HCT116 (cell line): ENCODE measurements at regions not wholly inside any gene's neighbourhood (a gene's known extent, or its start where the extent isn't known, plus 50 kb on each side); places are given as distances from the start of the nearest gene placed in this dataset.

Experiments used
- ATAC-seq: fragments of 200-7000 bp; cut with Tn5 transposase; 2 replicates; pipeline ENCODE4 v1.9.1; 2020; ENCODE audit warnings: mild to moderate bottlenecking, moderate library complexity
- BruUV-seq: library from RNA; stranded (reverse); fragments of 400-500 nt; replicated peaks from 2 replicates; lab custom pipeline; 2021; lab: Mats Ljungman, UMichigan
- CTCF ChIA-PET: fragments of 300-600 bp; sonication (Branson Sonifier 250); formaldehyde crosslinking; loops from one replicate; lab custom pipeline; 2021; ENCODE audit warnings: antibody characterized with exemption; lab: Charles Lee
- POLR2A ChIA-PET: fragments of 300-600, 350-600 bp; sonication (Branson Sonifier 250); formaldehyde crosslinking; loops from one replicate; lab custom pipeline; 2021; ENCODE audit warnings: antibody characterized with exemption; lab: Charles Lee
- RAD21 ChIA-PET, 2 experiments: fragments of 300-600 bp; sonication (Branson Sonifier 250); formaldehyde crosslinking; loops; one replicate each; lab custom pipeline; 2023; ENCODE audit warnings: low total read pairs in 2 of 2; ENCODE audit not compliant: uncharacterized antibody in 2 of 2, unreplicated experiment in 2 of 2, low non-redundant PET in 1 of 2; lab: Charles Lee
- DNase-seq: peaks from one replicate; pipeline ENCODE4 v3.0.0-alpha.2; 2010; ENCODE audit warnings: low read depth, low spot score
- H2AFZ ChIP-seq: fragments of 200-600 bp; shearing (Covaris generic), sonication (generic); 2 replicates; pipeline ENCODE4 v1.6.1; 2017; ENCODE audit warnings: low read depth, mixed run types, mixed read lengths, antibody characterized with exemption, low read length; ENCODE audit not compliant: poor library complexity, severe bottlenecking
- H3K27ac ChIP-seq: 2 replicates; pipeline ENCODE4 v1.5.1; 2012; ENCODE audit warnings: low read depth, low read length
- H3K27me3 ChIP-seq: fragments of 200-600 bp; sonication (generic); 2 replicates; pipeline ENCODE4 v1.6.1; 2016; ENCODE audit warnings: mixed run types, low read length, mixed read lengths; ENCODE audit not compliant: insufficient read depth
- H3K36me3 ChIP-seq, 2 experiments: fragments of 200-500 bp in 1 of 2; fragments of 200-600 bp in 1 of 2; sonication (Bioruptor generic) in 1 of 2; sonication (generic) in 1 of 2; 2 replicates each; pipeline versions ENCODE4 v1.5.1 to v1.6.1; 2014 to 2016; ENCODE audit warnings: low read length in 2 of 2, inconsistent platforms in 1 of 2, mixed read lengths in 1 of 2, mixed run types in 1 of 2; ENCODE audit not compliant: insufficient read depth in 2 of 2, control insufficient read depth in 1 of 2
- H3K4me1 ChIP-seq, 2 experiments: fragments of 200-600 bp in 1 of 2; sonication (generic) in 1 of 2; 2 replicates each; pipeline versions ENCODE4 v1.5.1 to v1.6.1; 2012 to 2017; ENCODE audit warnings: low read length in 2 of 2, inconsistent platforms in 1 of 2, mild to moderate bottlenecking in 1 of 2, mixed read lengths in 1 of 2, mixed run types in 1 of 2, moderate library complexity in 1 of 2; ENCODE audit not compliant: insufficient read depth in 2 of 2, control insufficient read depth in 1 of 2
- H3K4me2 ChIP-seq: fragments of 200-600 bp; sonication (generic); 2 replicates; pipeline ENCODE4 v1.6.1; 2017; ENCODE audit warnings: mixed run types, low read length, mixed read lengths
- H3K4me3 ChIP-seq, 2 experiments: fragments of 200-600 bp in 1 of 2; sonication (generic) in 1 of 2; replicated peaks in 1 of 2; 2 replicates each; pipeline ENCODE4 v1.5.1; 2011 to 2016; ENCODE audit warnings: low read length in 2 of 2, control low read depth in 1 of 2, low read depth in 1 of 2, mild to moderate bottlenecking in 1 of 2, mixed read lengths in 1 of 2, mixed run types in 1 of 2
- H3K79me2 ChIP-seq: fragments of 200-600 bp; sonication (generic); 2 replicates; pipeline ENCODE4 v1.6.1; 2017; ENCODE audit warnings: mild to moderate bottlenecking, mixed run types, low read length, moderate library complexity, mixed read lengths; ENCODE audit not compliant: insufficient read depth
- H3K9ac ChIP-seq: fragments of 200-600 bp; sonication (generic); 2 replicates; pipeline ENCODE4 v1.6.1; 2016; ENCODE audit warnings: low read length, mixed read lengths
- H3K9me2 ChIP-seq: fragments of 200-600 bp; sonication (generic), shearing (Covaris generic); 2 replicates; pipeline ENCODE4 v1.6.1; 2017; ENCODE audit warnings: mixed run types, mild to moderate bottlenecking, moderate library complexity; ENCODE audit not compliant: insufficient read depth
- H3K9me3 ChIP-seq, 2 experiments: fragments of 200-500 bp in 1 of 2; fragments of 200-600 bp in 1 of 2; sonication (Bioruptor generic) in 1 of 2; sonication (generic) in 1 of 2; 2 replicates each; pipeline ENCODE4 v1.6.1; 2014 to 2017; ENCODE audit warnings: low read length in 2 of 2, mixed read lengths in 2 of 2, inconsistent platforms in 1 of 2, low read depth in 1 of 2, mild to moderate bottlenecking in 1 of 2, mixed run types in 1 of 2, moderate library complexity in 1 of 2; ENCODE audit not compliant: control insufficient read depth in 1 of 2, insufficient read depth in 1 of 2
- H4K20me1 ChIP-seq: fragments of 200-600 bp; sonication (generic), shearing (Covaris generic); 2 replicates; pipeline ENCODE4 v1.6.1; 2017; ENCODE audit warnings: mixed run types, mild to moderate bottlenecking, moderate library complexity; ENCODE audit not compliant: insufficient read depth
- CBX3 ChIP-seq: IDR thresholded peaks from 2 replicates; pipeline ENCODE4 v1.6.1; 2012; ENCODE audit warnings: low read depth
- EGR1 ChIP-seq: IDR thresholded peaks from 2 replicates; pipeline ENCODE4 v1.6.1; 2012; ENCODE audit warnings: low read depth
- EZH2 ChIP-seq: fragments of 200-600 bp; sonication (generic); IDR thresholded peaks from 2 replicates; pipeline ENCODE4 v1.6.1; 2017; ENCODE audit warnings: antibody characterized with exemption, mixed run types
- FOSL1 ChIP-seq: IDR thresholded peaks from 2 replicates; pipeline ENCODE4 v1.6.1; 2012; ENCODE audit warnings: low read depth
- JUND ChIP-seq: IDR thresholded peaks from 2 replicates; pipeline ENCODE4 v1.6.1; 2012
- SIN3A ChIP-seq: IDR thresholded peaks from 2 replicates; pipeline ENCODE4 v1.6.1; 2012; ENCODE audit warnings: low read depth
- SP1 ChIP-seq: IDR thresholded peaks from 2 replicates; pipeline ENCODE4 v1.6.1; 2012; ENCODE audit warnings: low read depth
- SRF ChIP-seq: IDR thresholded peaks from 2 replicates; pipeline ENCODE4 v1.6.1; 2012; ENCODE audit warnings: low read depth
- TCF7L2 ChIP-seq: IDR thresholded peaks from 2 replicates; pipeline ENCODE4 v1.7.0; 2011; ENCODE audit warnings: borderline replicate concordance, inconsistent platforms; ENCODE audit not compliant: insufficient read depth, insufficient read length; ENCODE audit errors: extremely low read depth
- YY1 ChIP-seq: IDR thresholded peaks from 2 replicates; pipeline ENCODE4 v1.6.1; 2011; ENCODE audit warnings: low read length, low read depth, moderate library complexity, mild to moderate bottlenecking; ENCODE audit not compliant: insufficient replicate concordance; ENCODE audit errors: extremely low read depth
- intact Hi-C: fragments of 100-400 bp; cut with micrococcal nuclease; formaldehyde crosslinking; loops from 2 replicates; pipeline ENCODE4 v1.10.0; 2022
- TF ChIP-seq, protein P1 (sequence below): IDR thresholded peaks from 2 replicates; pipeline ENCODE4 v1.6.1; 2012; ENCODE audit warnings: low read depth
- TF ChIP-seq, protein P2 (sequence below): IDR thresholded peaks from 2 replicates; pipeline ENCODE4 v1.6.1; 2012
- TF ChIP-seq, protein P3 (sequence below): IDR thresholded peaks from 2 replicates; pipeline ENCODE4 v1.6.1; 2011; ENCODE audit warnings: mild to moderate bottlenecking, low read length, moderate library complexity; ENCODE audit not compliant: insufficient replicate concordance; ENCODE audit errors: extremely low read depth
- TF ChIP-seq, protein P4 (sequence below), 3 experiments: fragments of 200-600 bp in 1 of 3; sonication (generic) in 1 of 3; IDR thresholded peaks in 2 of 3; conservative IDR thresholded peaks in 1 of 3; 2 replicates each; pipeline ENCODE4 v1.5.1; 2012 to 2017; ENCODE audit warnings: low read depth in 2 of 3, low read length in 2 of 3, antibody characterized with exemption in 1 of 3, borderline replicate concordance in 1 of 3, control low read depth in 1 of 3, mild to moderate bottlenecking in 1 of 3, mixed read lengths in 1 of 3, mixed run types in 1 of 3, moderate library complexity in 1 of 3; ENCODE audit not compliant: insufficient read depth in 1 of 3

DNA sequence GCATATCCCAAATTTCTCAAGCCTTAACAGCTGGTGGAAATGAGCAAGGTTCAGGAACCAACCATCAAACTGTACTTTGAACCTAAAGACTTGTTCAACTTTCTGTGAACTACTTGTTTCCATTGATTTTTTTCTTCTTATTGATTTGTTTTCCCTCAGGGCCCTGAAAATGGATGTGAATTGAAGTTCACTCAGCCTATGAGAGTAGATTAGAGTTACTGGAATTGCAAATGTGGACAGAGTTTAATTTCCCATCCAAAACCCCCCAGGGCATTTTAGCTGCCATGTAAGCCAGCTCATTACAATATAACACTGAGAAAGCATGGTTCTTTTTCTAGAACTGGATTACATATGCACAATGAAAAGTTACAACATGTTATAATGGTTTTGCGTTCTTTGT lies 1105.7 kb downstream of the REEP3 start:
- Histone ChIP-seq H3K9me3 (no peaks in the 10 kb centered on the region), H3K27me3 (no peaks in the 10 kb centered on the region), H3K9me2 (no peaks in the 10 kb centered on the region), H3K4me2 (no peak overlapping the region), H2AFZ (no peak overlapping the region), H3K79me2 (no peaks in the 10 kb centered on the region), H4K20me1 (no peaks in the 10 kb centered on the region), H3K4me1 (no peaks in the 10 kb centered on the region), H3K4me3 (no peak overlapping the region), H3K36me3 (no peaks in the 10 kb centered on the region), H3K9ac (no peak overlapping the region), H3K27ac (no peak overlapping the region)
- intact Hi-C loops, result no loop called here
- CTCF ChIA-PET, result no interaction called here
- no peak for ATAC-seq
- RAD21 ChIA-PET, result no interaction called here
- POLR2A ChIA-PET, result no interaction called here
- TF ChIP-seq, protein P1, sequence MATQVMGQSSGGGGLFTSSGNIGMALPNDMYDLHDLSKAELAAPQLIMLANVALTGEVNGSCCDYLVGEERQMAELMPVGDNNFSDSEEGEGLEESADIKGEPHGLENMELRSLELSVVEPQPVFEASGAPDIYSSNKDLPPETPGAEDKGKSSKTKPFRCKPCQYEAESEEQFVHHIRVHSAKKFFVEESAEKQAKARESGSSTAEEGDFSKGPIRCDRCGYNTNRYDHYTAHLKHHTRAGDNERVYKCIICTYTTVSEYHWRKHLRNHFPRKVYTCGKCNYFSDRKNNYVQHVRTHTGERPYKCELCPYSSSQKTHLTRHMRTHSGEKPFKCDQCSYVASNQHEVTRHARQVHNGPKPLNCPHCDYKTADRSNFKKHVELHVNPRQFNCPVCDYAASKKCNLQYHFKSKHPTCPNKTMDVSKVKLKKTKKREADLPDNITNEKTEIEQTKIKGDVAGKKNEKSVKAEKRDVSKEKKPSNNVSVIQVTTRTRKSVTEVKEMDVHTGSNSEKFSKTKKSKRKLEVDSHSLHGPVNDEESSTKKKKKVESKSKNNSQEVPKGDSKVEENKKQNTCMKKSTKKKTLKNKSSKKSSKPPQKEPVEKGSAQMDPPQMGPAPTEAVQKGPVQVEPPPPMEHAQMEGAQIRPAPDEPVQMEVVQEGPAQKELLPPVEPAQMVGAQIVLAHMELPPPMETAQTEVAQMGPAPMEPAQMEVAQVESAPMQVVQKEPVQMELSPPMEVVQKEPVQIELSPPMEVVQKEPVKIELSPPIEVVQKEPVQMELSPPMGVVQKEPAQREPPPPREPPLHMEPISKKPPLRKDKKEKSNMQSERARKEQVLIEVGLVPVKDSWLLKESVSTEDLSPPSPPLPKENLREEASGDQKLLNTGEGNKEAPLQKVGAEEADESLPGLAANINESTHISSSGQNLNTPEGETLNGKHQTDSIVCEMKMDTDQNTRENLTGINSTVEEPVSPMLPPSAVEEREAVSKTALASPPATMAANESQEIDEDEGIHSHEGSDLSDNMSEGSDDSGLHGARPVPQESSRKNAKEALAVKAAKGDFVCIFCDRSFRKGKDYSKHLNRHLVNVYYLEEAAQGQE, result no peak
- TF ChIP-seq FOSL1, result no peak
- TF ChIP-seq, protein P2, sequence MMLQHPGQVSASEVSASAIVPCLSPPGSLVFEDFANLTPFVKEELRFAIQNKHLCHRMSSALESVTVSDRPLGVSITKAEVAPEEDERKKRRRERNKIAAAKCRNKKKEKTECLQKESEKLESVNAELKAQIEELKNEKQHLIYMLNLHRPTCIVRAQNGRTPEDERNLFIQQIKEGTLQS, result no peak
- no peak for TF ChIP-seq JUND
- no peak for TF ChIP-seq SRF
- no peak for TF ChIP-seq CBX3
- TF ChIP-seq, protein P3, sequence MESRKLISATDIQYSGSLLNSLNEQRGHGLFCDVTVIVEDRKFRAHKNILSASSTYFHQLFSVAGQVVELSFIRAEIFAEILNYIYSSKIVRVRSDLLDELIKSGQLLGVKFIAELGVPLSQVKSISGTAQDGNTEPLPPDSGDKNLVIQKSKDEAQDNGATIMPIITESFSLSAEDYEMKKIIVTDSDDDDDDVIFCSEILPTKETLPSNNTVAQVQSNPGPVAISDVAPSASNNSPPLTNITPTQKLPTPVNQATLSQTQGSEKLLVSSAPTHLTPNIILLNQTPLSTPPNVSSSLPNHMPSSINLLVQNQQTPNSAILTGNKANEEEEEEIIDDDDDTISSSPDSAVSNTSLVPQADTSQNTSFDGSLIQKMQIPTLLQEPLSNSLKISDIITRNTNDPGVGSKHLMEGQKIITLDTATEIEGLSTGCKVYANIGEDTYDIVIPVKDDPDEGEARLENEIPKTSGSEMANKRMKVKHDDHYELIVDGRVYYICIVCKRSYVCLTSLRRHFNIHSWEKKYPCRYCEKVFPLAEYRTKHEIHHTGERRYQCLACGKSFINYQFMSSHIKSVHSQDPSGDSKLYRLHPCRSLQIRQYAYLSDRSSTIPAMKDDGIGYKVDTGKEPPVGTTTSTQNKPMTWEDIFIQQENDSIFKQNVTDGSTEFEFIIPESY, result no peak
- no peak for TF ChIP-seq TCF7L2
- no peak for TF ChIP-seq YY1
- TF ChIP-seq, protein P4, sequence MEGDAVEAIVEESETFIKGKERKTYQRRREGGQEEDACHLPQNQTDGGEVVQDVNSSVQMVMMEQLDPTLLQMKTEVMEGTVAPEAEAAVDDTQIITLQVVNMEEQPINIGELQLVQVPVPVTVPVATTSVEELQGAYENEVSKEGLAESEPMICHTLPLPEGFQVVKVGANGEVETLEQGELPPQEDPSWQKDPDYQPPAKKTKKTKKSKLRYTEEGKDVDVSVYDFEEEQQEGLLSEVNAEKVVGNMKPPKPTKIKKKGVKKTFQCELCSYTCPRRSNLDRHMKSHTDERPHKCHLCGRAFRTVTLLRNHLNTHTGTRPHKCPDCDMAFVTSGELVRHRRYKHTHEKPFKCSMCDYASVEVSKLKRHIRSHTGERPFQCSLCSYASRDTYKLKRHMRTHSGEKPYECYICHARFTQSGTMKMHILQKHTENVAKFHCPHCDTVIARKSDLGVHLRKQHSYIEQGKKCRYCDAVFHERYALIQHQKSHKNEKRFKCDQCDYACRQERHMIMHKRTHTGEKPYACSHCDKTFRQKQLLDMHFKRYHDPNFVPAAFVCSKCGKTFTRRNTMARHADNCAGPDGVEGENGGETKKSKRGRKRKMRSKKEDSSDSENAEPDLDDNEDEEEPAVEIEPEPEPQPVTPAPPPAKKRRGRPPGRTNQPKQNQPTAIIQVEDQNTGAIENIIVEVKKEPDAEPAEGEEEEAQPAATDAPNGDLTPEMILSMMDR (IDR thresholded peaks at IDR 0.05 in 2 of 3, conservative IDR thresholded peaks at IDR 0.05 in 1 of 3; ENCODE audit: borderline replicate concordance in 1 of 3, insufficient read depth in 1 of 3, low read depth in 2 of 3, low read length in 2 of 3), result no peak
- no peak for TF ChIP-seq EGR1
- no peak for TF ChIP-seq SIN3A
- TF ChIP-seq EZH2, result no peak
- no peak for TF ChIP-seq SP1
- no TSS peak for BruUV-seq
- DNase-seq, result no peak
